ENCODE measurements at regions not wholly inside any gene's neighbourhood (a gene's known extent, or its start where the extent isn't known, plus 50 kb on each side); places are given as distances from the start of the nearest gene placed in this dataset.

GRCh38 chr2:139769633-139770032, 989.4 kb upstream of the NXPH2 start:
- POLR2A ChIA-PET, result no interaction called here
- intact Hi-C loops (cut with micrococcal nuclease; ENCODE audit: unreplicated experiment) (no loop called here), in situ Hi-C loops (cut with HindIII; ENCODE audit: low pct_unique_long_range_greater_than_20kb, low sequenced_read_pairs) (no loop called here)
- H3K4me1 ChIP-seq (ENCODE audit: control insufficient read depth, insufficient read depth, low read length), result no peaks in the 10 kb centered on the region
- no peaks in the 10 kb centered on the region for H3K27me3 ChIP-seq (ENCODE audit: control insufficient read depth, insufficient read depth, low read length)
- H3K9me3 ChIP-seq (ENCODE audit: control insufficient read depth, insufficient read depth, low read depth, low read length), result no peaks in the 10 kb centered on the region
- BruUV-seq (replicated peaks), result no TSS peak
- H3K27ac ChIP-seq (ENCODE audit: low read length), result no peak overlapping the region
- CTCF ChIA-PET, result no interaction called here
- no peaks in the 10 kb centered on the region for H3K36me3 ChIP-seq (ENCODE audit: control insufficient read depth, insufficient read depth, low read length)
- H3K4me3 ChIP-seq (ENCODE audit: low read depth in 2 of 2, low read length in 2 of 2), result no peak overlapping the region
- DNase-seq (ENCODE audit: low read depth, low spot score), result no peak
- TF ChIP-seq SIN3A (IDR thresholded peaks at IDR 0.05; ENCODE audit: borderline replicate concordance, insufficient read depth, low read depth, low read length) (no peak), CTCF (IDR thresholded peaks at IDR 0.05) (no peak), POLR2AphosphoS5 (IDR thresholded peaks at IDR 0.05; ENCODE audit: low read depth, low read length) (no peak), REST (IDR thresholded peaks at IDR 0.05; ENCODE audit: insufficient read depth in 1 of 2, low read depth in 2 of 2, low read length in 1 of 2) (no peak), TCF7L2 (IDR thresholded peaks at IDR 0.05; ENCODE audit: low read depth, low read length) (no peak)
- ATAC-seq, result no peak

- TF ChIP-seq CTCF (IDR thresholded peaks at IDR 0.05) (no peak), REST (IDR thresholded peaks at IDR 0.05; ENCODE audit: insufficient read depth in 1 of 2, low read depth in 2 of 2, low read length in 1 of 2) (no peak)
- BruUV-seq (replicated peaks), result no TSS peak
- Histone ChIP-seq H3K36me3 (ENCODE audit: control insufficient read depth, insufficient read depth, low read length) (no peaks in the 10 kb centered on the region), H3K27me3 (ENCODE audit: control insufficient read depth, insufficient read depth, low read length) (no peaks in the 10 kb centered on the region), H3K4me1 (ENCODE audit: control insufficient read depth, insufficient read depth, low read length) (no peaks in the 10 kb centered on the region), H3K9me3 (ENCODE audit: control insufficient read depth, insufficient read depth, low read depth, low read length) (no peaks in the 10 kb centered on the region), H3K27ac (ENCODE audit: low read length) (no peak overlapping the region), H3K4me3 (ENCODE audit: low read depth in 2 of 2, low read length in 2 of 2) (no peak overlapping the region)
- ChIA-PET POLR2A (no interaction called here), CTCF (no interaction called here)
- DNase-seq (ENCODE audit: low read depth, low spot score), result no peak
- intact Hi-C loops (cut with micrococcal nuclease; ENCODE audit: unreplicated experiment), result no loop called here
- ATAC-seq, result no peak
- in situ Hi-C loops (cut with HindIII; ENCODE audit: low pct_unique_long_range_greater_than_20kb, low sequenced_read_pairs), result no loop called here
Observed at GRCh38 chr2:139763705-139764104, 983.5 kb upstream of the NXPH2 start.
